ENCODE measurements at regions not wholly inside any gene's neighbourhood (a gene's known extent, or its start where the extent isn't known, plus 50 kb on each side); places are given as distances from the start of the nearest gene placed in this dataset.
A peak's percentile ranks its signal among the peaks of the same experiment; 100 is the strongest.

- Histone ChIP-seq H3K4me3 (no peak overlapping the region), H3K36me3 (no peaks in the 10 kb centered on the region), H3K27ac (no peak overlapping the region), H3K9me3 (peaks cover 0 to 23% (median 12%) of the 10 kb centered on the region in 12 donors), H3K4me1 (peaks cover 0 to 8% (median 1%) of the 10 kb centered on the region in 12 donors), H3K27me3 (no peaks in the 10 kb centered on the region)
- ATAC-seq = no peak
- intact Hi-C loops (cut with DNase I) = loop anchor here in 1 of 10 donors (10.0 kb wide), 1 partner anchor 889 kb away; no protein-coding TSS in a partner anchor
- 86 to 100% (median 95%) methylated on average over 2 of the region's 2 CpGs for WGBS, 4 donors
- no peak for DNase-seq
- TF ChIP-seq POLR2A (IDR thresholded peaks at IDR 0.05) (no peak), CTCF (IDR thresholded peaks at IDR 0.05) (no peak)
Measured at GRCh38 chr1:60965280-60965854, 117.0 kb upstream of the NFIA start.

GRCh38 chr1:60963167-60963940 is 119.0 kb upstream of the NFIA start:
- DNase-seq = no peak
- ATAC-seq = no peak
- Histone ChIP-seq H3K27ac (no peak overlapping the region), H3K27me3 (no peaks in the 10 kb centered on the region), H3K36me3 (no peaks in the 10 kb centered on the region), H3K9me3 (peaks cover 0 to 23% (median 12%) of the 10 kb centered on the region in 12 donors), H3K4me3 (no peak overlapping the region), H3K4me1 (no peaks in the 10 kb centered on the region)
- WGBS, 4 donors = 86 to 91% (median 89%) methylated on average over 7 of the region's 7 CpGs
- intact Hi-C loops (cut with DNase I) = loop anchor here in 1 of 10 donors (10.0 kb wide), 1 partner anchor 891 kb away; no protein-coding TSS in a partner anchor
- TF ChIP-seq CTCF (IDR thresholded peaks at IDR 0.05) = no peak
- TF ChIP-seq POLR2A (IDR thresholded peaks at IDR 0.05) = no peak

GRCh38 chr1:60960891-60961461 is 121.4 kb upstream of the NFIA start:
- no peak overlapping the region for H3K4me3 ChIP-seq
- peaks cover 0 to 15% (median 11%) of the 10 kb centered on the region in 12 donors for H3K9me3 ChIP-seq
- no peak for TF ChIP-seq POLR2A (IDR thresholded peaks at IDR 0.05)
- TF ChIP-seq CTCF (IDR thresholded peaks at IDR 0.05) = no peak
- no peaks in the 10 kb centered on the region for H3K27me3 ChIP-seq
- 66 to 81% (median 77%) methylated on average over 2 of the region's 2 CpGs for WGBS, 4 donors
- no peak overlapping the region for H3K27ac ChIP-seq
- intact Hi-C loops (cut with DNase I) = loop anchor here in 1 of 10 donors (10.0 kb wide), 1 partner anchor 894 kb away; no protein-coding TSS in a partner anchor
- ATAC-seq (peak in 1 of 4 donors; percentile 22), DNase-seq (no peak)
- H3K36me3 ChIP-seq = no peaks in the 10 kb centered on the region
- H3K4me1 ChIP-seq = no peaks in the 10 kb centered on the region

- H3K27me3 ChIP-seq = no peaks in the 10 kb centered on the region
- H3K36me3 ChIP-seq = no peaks in the 10 kb centered on the region
- 94 to 97% (median 95%) methylated on average over 1 of the region's 1 CpG for WGBS, 4 donors
- DNase-seq = no peak
- H3K27ac ChIP-seq = no peak overlapping the region
- H3K4me1 ChIP-seq = no peaks in the 10 kb centered on the region
- TF ChIP-seq CTCF (IDR thresholded peaks at IDR 0.05) (no peak), POLR2A (IDR thresholded peaks at IDR 0.05) (no peak)
- no peak overlapping the region for H3K4me3 ChIP-seq
- H3K9me3 ChIP-seq = peaks cover 0 to 9% (median under 1%) of the 10 kb centered on the region in 12 donors
- no peak for ATAC-seq
- intact Hi-C loops (cut with DNase I) = loop anchor here in 2 of 10 donors (10.0 kb wide), 2 partner anchors 95 to 895 kb away; no protein-coding TSS in a partner anchor
Measured at GRCh38 chr1:60959701-60960100, 122.7 kb upstream of the NFIA start.
